Small intestine (tissue), 7 donors: ENCODE measurements at regions not wholly inside any gene's neighbourhood (a gene's known extent, or its start where the extent isn't known, plus 50 kb on each side); places are given as distances from the start of the nearest gene placed in this dataset.
A peak's percentile ranks its signal among the peaks of the same experiment; 100 is the strongest.

ENCODE experiments used
- DNase-seq, 2 donors: peaks; one replicate each; pipeline versions ENCODE4 v3.0.0 to v3.0.0-alpha.2; 2013
- FAIRE-seq: peaks from 2 replicates; lab custom pipeline; 2012; peaks lifted over from hg19 to GRCh38; lab: Jason Lieb, UNC
- H3K27ac ChIP-seq, 3 donors: one replicate each; pipeline ENCODE4 v1.5.1; 2013; ENCODE audit warnings: low read length in 2 of 3, mild to moderate bottlenecking in 2 of 3, control low read depth in 1 of 3, inconsistent platforms in 1 of 3, low read depth in 1 of 3, moderate library complexity in 1 of 3
- H3K27me3 ChIP-seq, 3 donors: one replicate each; pipeline ENCODE4 v1.6.1; 2013; ENCODE audit warnings: low read length in 3 of 3, inconsistent platforms in 1 of 3; ENCODE audit not compliant: control insufficient read depth in 3 of 3, insufficient read depth in 3 of 3
- H3K36me3 ChIP-seq, 3 donors: one replicate each; pipeline ENCODE4 v1.6.1; 2013; ENCODE audit warnings: low read length in 3 of 3, inconsistent platforms in 1 of 3, low read depth in 1 of 3, mild to moderate bottlenecking in 1 of 3, moderate library complexity in 1 of 3; ENCODE audit not compliant: control insufficient read depth in 3 of 3, insufficient read depth in 2 of 3
- H3K4me1 ChIP-seq, 3 donors: one replicate each; pipeline ENCODE4 v1.6.1; 2013; ENCODE audit warnings: low read length in 2 of 3, inconsistent platforms in 1 of 3, low read depth in 1 of 3, mild to moderate bottlenecking in 1 of 3, moderate library complexity in 1 of 3; ENCODE audit not compliant: control insufficient read depth in 3 of 3, insufficient read depth in 2 of 3
- H3K4me3 ChIP-seq, 3 donors: one replicate each; pipeline ENCODE4 v1.5.1; 2013; ENCODE audit warnings: low read length in 3 of 3, control low read depth in 1 of 3, inconsistent platforms in 1 of 3, low read depth in 1 of 3, mild to moderate bottlenecking in 1 of 3, moderate library complexity in 1 of 3
- H3K9me3 ChIP-seq, 2 donors: one replicate each; pipeline ENCODE4 v1.6.1; 2013; ENCODE audit warnings: low read depth in 1 of 2, low read length in 1 of 2; ENCODE audit not compliant: control insufficient read depth in 2 of 2, insufficient read depth in 1 of 2
- WGBS, 3 donors: extraction: QIAGEN DNeasy Blood & Tissue Kit; methylation state at CpG; one replicate each; pipeline ENCODE4 v1.1.7; 2013; 5-methylcytosine and 5-hydroxymethylcytosine counted together
- donor health status: healthy with polysubstance abuse.
- donor health status: control.
- donor health status: control.
- donor health status: Bipolar disorder and iron deficiency.
- donor health status: healthy.

GRCh38 chr16:52634104-52634503, 87.2 kb upstream of the TOX3 start:
- DNase-seq (peak in 1 of 2 donors; percentile 21), FAIRE-seq (no peak)
- Histone ChIP-seq H3K27ac (no peak overlapping the region), H3K9me3 (peaks cover 0 to 8% of the 10 kb centered on the region in 2 donors), H3K36me3 (no peaks in the 10 kb centered on the region), H3K4me3 (no peak overlapping the region), H3K27me3 (no peaks in the 10 kb centered on the region), H3K4me1 (no peaks in the 10 kb centered on the region)
- WGBS, 3 donors = 17 to 43% (median 29%) methylated on average over 3 of the region's 3 CpGs

GRCh38 chr16:52633230-52633629, 86.3 kb upstream of the TOX3 start:
- FAIRE-seq = no peak
- no peak for DNase-seq
- no peaks in the 10 kb centered on the region for H3K27me3 ChIP-seq
- H3K36me3 ChIP-seq = no peaks in the 10 kb centered on the region
- no peaks in the 10 kb centered on the region for H3K4me1 ChIP-seq
- H3K4me3 ChIP-seq = no peak overlapping the region
- H3K9me3 ChIP-seq = peaks cover 0 to 8% of the 10 kb centered on the region in 2 donors
- WGBS, 3 donors = 90 to 97% (median 93%) methylated on average over 6 of the region's 6 CpGs
- H3K27ac ChIP-seq = no peak overlapping the region

- H3K4me1 ChIP-seq = no peaks in the 10 kb centered on the region
- H3K9me3 ChIP-seq = peaks cover 0 to 9% of the 10 kb centered on the region in 2 donors
- 93 to 95% (median 93%) methylated on average over 2 of the region's 2 CpGs for WGBS, 3 donors
- H3K4me3 ChIP-seq = no peak overlapping the region
- no peaks in the 10 kb centered on the region for H3K36me3 ChIP-seq
- DNase-seq = no peak
- H3K27ac ChIP-seq = no peak overlapping the region
- H3K27me3 ChIP-seq = no peaks in the 10 kb centered on the region
- no peak for FAIRE-seq
These were observed 84.8 kb upstream of the TOX3 start for GRCh38 chr16:52631711-52632110.

GRCh38 chr16:52630711-52631110, 83.8 kb upstream of the TOX3 start:
- Histone ChIP-seq H3K4me3 (no peak overlapping the region), H3K4me1 (no peaks in the 10 kb centered on the region), H3K27ac (no peak overlapping the region), H3K27me3 (no peaks in the 10 kb centered on the region), H3K9me3 (peaks cover 0 to 4% of the 10 kb centered on the region in 2 donors), H3K36me3 (no peaks in the 10 kb centered on the region)
- DNase-seq (no peak), FAIRE-seq (no peak)
- 79 to 92% (median 84%) methylated on average over 2 of the region's 2 CpGs for WGBS, 3 donors

- H3K27me3 ChIP-seq = no peaks in the 10 kb centered on the region
- H3K4me1 ChIP-seq = no peaks in the 10 kb centered on the region
- no peak for DNase-seq
- WGBS, 3 donors = 63 to 78% (median 65%) methylated on average over 4 of the region's 4 CpGs
- no peaks in the 10 kb centered on the region for H3K36me3 ChIP-seq
- no peak overlapping the region for H3K27ac ChIP-seq
- H3K4me3 ChIP-seq = no peak overlapping the region
- H3K9me3 ChIP-seq = peaks cover 0 to 4% of the 10 kb centered on the region in 2 donors
- no peak for FAIRE-seq
These were observed 82.4 kb upstream of the TOX3 start for GRCh38 chr16:52629296-52629695.

GRCh38 chr16:52624891-52625290, 77.9 kb upstream of the TOX3 start:
- no peak overlapping the region for H3K4me3 ChIP-seq
- peaks cover 0 to 4% of the 10 kb centered on the region in 2 donors for H3K9me3 ChIP-seq
- no peaks in the 10 kb centered on the region for H3K36me3 ChIP-seq
- H3K27ac ChIP-seq = no peak overlapping the region
- H3K27me3 ChIP-seq = no peaks in the 10 kb centered on the region
- FAIRE-seq (no peak), DNase-seq (no peak)
- H3K4me1 ChIP-seq = no peaks in the 10 kb centered on the region
- WGBS, 3 donors = 78 to 97% (median 92%) methylated on average over 2 of the region's 2 CpGs

GRCh38 chr16:52621651-52622050, 74.7 kb upstream of the TOX3 start:
- H3K4me1 ChIP-seq = no peaks in the 10 kb centered on the region
- no peak overlapping the region for H3K4me3 ChIP-seq
- WGBS, 3 donors = 90 to 94% (median 94%) methylated on average over 5 of the region's 5 CpGs
- H3K27me3 ChIP-seq = no peaks in the 10 kb centered on the region
- no peak for FAIRE-seq
- no peak overlapping the region for H3K27ac ChIP-seq
- H3K36me3 ChIP-seq = no peaks in the 10 kb centered on the region
- H3K9me3 ChIP-seq = peaks cover 0 to 3% of the 10 kb centered on the region in 2 donors
- DNase-seq = no peak

- WGBS, 3 donors = 64 to 73% (median 71%) methylated on average over 3 of the region's 3 CpGs
- Histone ChIP-seq H3K4me3 (no peak overlapping the region), H3K4me1 (no peaks in the 10 kb centered on the region), H3K9me3 (peaks cover 0 to 3% of the 10 kb centered on the region in 2 donors), H3K36me3 (no peaks in the 10 kb centered on the region), H3K27ac (no peak overlapping the region), H3K27me3 (no peaks in the 10 kb centered on the region)
- DNase-seq = no peak
- FAIRE-seq = no peak
These were observed 72.0 kb upstream of the TOX3 start for GRCh38 chr16:52618753-52619497.

GRCh38 chr16:52617591-52617990, 70.6 kb upstream of the TOX3 start:
- H3K9me3 ChIP-seq = peaks cover 0 to 3% of the 10 kb centered on the region in 2 donors
- no peak overlapping the region for H3K4me3 ChIP-seq
- H3K27ac ChIP-seq = no peak overlapping the region
- DNase-seq = no peak
- no peaks in the 10 kb centered on the region for H3K4me1 ChIP-seq
- 61 to 65% (median 63%) methylated on average over 3 of the region's 3 CpGs for WGBS, 3 donors
- no peaks in the 10 kb centered on the region for H3K36me3 ChIP-seq
- H3K27me3 ChIP-seq = no peaks in the 10 kb centered on the region
- FAIRE-seq = no peak
